GM12865 (cell line): ENCODE measurements at regions not wholly inside any gene's neighbourhood (a gene's known extent, or its start where the extent isn't known, plus 50 kb on each side); places are given as distances from the start of the nearest gene placed in this dataset.
"Not testable (repeated sequence)": the region's sequence is repeated elsewhere in the genome, so short reads cannot be mapped to it uniquely, and the experiment has no call there.

Experiments
- DNase-seq: peaks from one replicate; pipeline ENCODE4 v3.0.0; 2010; ENCODE audit warnings: low read depth
- H3K4me3 ChIP-seq: 2 replicates; pipeline ENCODE4 v1.5.1; 2011; ENCODE audit warnings: mild to moderate bottlenecking, low read depth, low read length, control low read depth
- CTCF ChIP-seq: IDR thresholded peaks from 2 replicates; pipeline ENCODE4 v1.5.1; 2011; ENCODE audit warnings: low read length, control low read depth, low read depth, inconsistent platforms; ENCODE audit not compliant: insufficient read depth; ENCODE audit errors: missing control alignments

- no peak overlapping the region for H3K4me3 ChIP-seq
- DNase-seq, result no peak
- no peak for TF ChIP-seq CTCF
Measured at GRCh38 chr3:177800561-177800960, 603.3 kb upstream of the TBL1XR1 start.

GRCh38 chr3:177802151-177802900 is 605.0 kb upstream of the TBL1XR1 start:
- DNase-seq, result no peak
- H3K4me3 ChIP-seq, result no peak overlapping the region
- no peak for TF ChIP-seq CTCF

- no peak for DNase-seq
- H3K4me3 ChIP-seq, result no peak overlapping the region
- TF ChIP-seq CTCF, result no peak
Measured at GRCh38 chr3:177803500-177803899, 606.2 kb upstream of the TBL1XR1 start.

- no peak for DNase-seq
- no peak for TF ChIP-seq CTCF
- no peak overlapping the region for H3K4me3 ChIP-seq
Measured at GRCh38 chr3:177804032-177804431, 606.8 kb upstream of the TBL1XR1 start.

GRCh38 chr3:177804646-177805045 is 607.4 kb upstream of the TBL1XR1 start:
- H3K4me3 ChIP-seq, result no peak overlapping the region
- no peak for TF ChIP-seq CTCF
- no peak for DNase-seq

GRCh38 chr3:177807150-177807875 is 610.0 kb upstream of the TBL1XR1 start:
- DNase-seq, result no peak
- H3K4me3 ChIP-seq, result no peak overlapping the region
- no peak for TF ChIP-seq CTCF

- not testable (repeated sequence) for DNase-seq, H3K4me3 ChIP-seq
Measured at GRCh38 chr3:177808928-177809478, 611.7 kb upstream of the TBL1XR1 start.
